ENCODE measurements at regions not wholly inside any gene's neighbourhood (a gene's known extent, or its start where the extent isn't known, plus 50 kb on each side); places are given as distances from the start of the nearest gene placed in this dataset.
"Not testable (repeated sequence)": the region's sequence is repeated elsewhere in the genome, so short reads cannot be mapped to it uniquely, and the experiment has no call there.

- no peak for DNase-seq (ENCODE audit: low read depth in 4 of 4, low spot score in 3 of 4)
Observed at GRCh38 chr13:70222926-70223325, 114.7 kb upstream of the KLHL1 start.

DNA sequence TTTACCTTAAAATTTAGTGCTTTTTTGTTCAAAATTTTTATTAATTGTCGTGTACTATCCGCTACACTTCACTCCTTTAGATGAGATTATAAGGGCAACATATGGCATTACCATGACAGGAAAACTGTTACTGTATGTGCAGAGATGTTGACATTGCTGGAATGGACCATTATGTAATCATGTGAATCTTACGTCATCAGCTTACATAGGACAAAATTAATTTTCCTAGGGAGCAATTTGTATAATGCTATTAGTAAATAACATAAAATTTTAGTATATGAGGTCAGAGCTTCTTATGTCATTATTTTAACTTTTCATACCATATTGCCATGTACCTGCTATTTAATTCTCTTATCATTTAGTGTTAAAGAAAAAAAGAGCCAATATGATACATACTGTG, 110.4 kb upstream of the KLHL1 start:
- no peak for DNase-seq (ENCODE audit: low read depth in 4 of 4, low spot score in 3 of 4)

- not testable (repeated sequence) for DNase-seq (ENCODE audit: low read depth in 4 of 4, low spot score in 3 of 4)
Observed at GRCh38 chr13:70208968-70209367, 100.7 kb upstream of the KLHL1 start.

- no peak for DNase-seq (ENCODE audit: low read depth in 4 of 4, low spot score in 3 of 4)
Observed at GRCh38 chr13:70206671-70207070, 98.4 kb upstream of the KLHL1 start.

GRCh38 chr13:70203661-70204229, 95.5 kb upstream of the KLHL1 start:
- DNase-seq (ENCODE audit: low read depth in 4 of 4, low spot score in 3 of 4), result no peak

DNA sequence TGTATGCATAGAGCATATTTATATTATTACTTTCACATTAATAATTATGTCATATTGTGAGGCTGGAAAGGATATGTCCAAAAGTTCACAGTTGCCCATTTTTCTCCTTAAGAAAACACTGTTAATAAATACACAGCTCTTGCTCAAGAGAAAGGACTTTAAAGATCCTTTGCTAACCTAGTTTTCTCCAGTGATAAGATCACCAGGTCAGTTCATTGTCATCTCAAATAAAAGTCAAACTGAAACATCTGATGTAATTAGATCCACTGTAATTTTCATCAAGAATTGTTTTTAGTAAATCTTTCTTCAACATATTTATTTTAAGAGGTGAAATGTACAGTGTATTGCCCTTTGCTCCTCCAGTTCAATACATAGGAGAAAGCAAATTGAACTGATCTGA, 82.8 kb upstream of the KLHL1 start:
- DNase-seq (ENCODE audit: low read depth in 4 of 4, low spot score in 3 of 4), result no peak

- DNase-seq (ENCODE audit: low read depth in 4 of 4, low spot score in 3 of 4), result no peak
Observed at GRCh38 chr13:70189981-70190380, 81.7 kb upstream of the KLHL1 start.

- no peak for DNase-seq (ENCODE audit: low read depth in 4 of 4, low spot score in 3 of 4)
Observed at GRCh38 chr13:70188567-70188966, 80.3 kb upstream of the KLHL1 start.

- DNase-seq (ENCODE audit: low read depth in 4 of 4, low spot score in 3 of 4), result no peak
Observed at GRCh38 chr13:70183041-70183440, 74.8 kb upstream of the KLHL1 start.

All from right renal pelvis (tissue), 4 donors.